ENCODE measurements at regions not wholly inside any gene's neighbourhood (a gene's known extent, or its start where the extent isn't known, plus 50 kb on each side); places are given as distances from the start of the nearest gene placed in this dataset.

GRCh38 chr17:79528592-79529125 lies 82.2 kb downstream of the RBFOX3 start:
- in situ Hi-C loops (cut with HindIII; ENCODE audit: low sequenced_read_pairs), result no loop called here
- no peak for DNase-seq (ENCODE audit: low read depth, low spot score)
- no peak for TF ChIP-seq CTCF (IDR thresholded peaks at IDR 0.05; ENCODE audit: low read depth, low read length)
- no peak overlapping the region for H3K4me3 ChIP-seq (ENCODE audit: low read depth, low read length)

- in situ Hi-C loops (cut with HindIII; ENCODE audit: low sequenced_read_pairs), result no loop called here
- no peak for TF ChIP-seq CTCF (IDR thresholded peaks at IDR 0.05; ENCODE audit: low read depth, low read length)
- DNase-seq (ENCODE audit: low read depth, low spot score), result no peak
- H3K4me3 ChIP-seq (ENCODE audit: low read depth, low read length), result no peak overlapping the region
Observed at GRCh38 chr17:79527306-79527705, 83.5 kb downstream of the RBFOX3 start.

GRCh38 chr17:79525793-79526677 lies 84.8 kb downstream of the RBFOX3 start:
- in situ Hi-C loops (cut with HindIII; ENCODE audit: low sequenced_read_pairs), result no loop called here
- no peak for DNase-seq (ENCODE audit: low read depth, low spot score)
- no peak for TF ChIP-seq CTCF (IDR thresholded peaks at IDR 0.05; ENCODE audit: low read depth, low read length)
- no peak overlapping the region for H3K4me3 ChIP-seq (ENCODE audit: low read depth, low read length)

GRCh38 chr17:79524213-79525187 lies 86.4 kb downstream of the RBFOX3 start:
- no peak overlapping the region for H3K4me3 ChIP-seq (ENCODE audit: low read depth, low read length)
- in situ Hi-C loops (cut with HindIII; ENCODE audit: low sequenced_read_pairs), result no loop called here
- no peak for DNase-seq (ENCODE audit: low read depth, low spot score)
- TF ChIP-seq CTCF (IDR thresholded peaks at IDR 0.05; ENCODE audit: low read depth, low read length), result no peak

- in situ Hi-C loops (cut with HindIII; ENCODE audit: low sequenced_read_pairs), result no loop called here
- TF ChIP-seq CTCF (IDR thresholded peaks at IDR 0.05; ENCODE audit: low read depth, low read length), result no peak
- no peak overlapping the region for H3K4me3 ChIP-seq (ENCODE audit: low read depth, low read length)
- no peak for DNase-seq (ENCODE audit: low read depth, low spot score)
Observed at GRCh38 chr17:79522414-79522813, 88.4 kb downstream of the RBFOX3 start.

- no peak for TF ChIP-seq CTCF (IDR thresholded peaks at IDR 0.05; ENCODE audit: low read depth, low read length)
- no peak for DNase-seq (ENCODE audit: low read depth, low spot score)
- in situ Hi-C loops (cut with HindIII; ENCODE audit: low sequenced_read_pairs), result no loop called here
- H3K4me3 ChIP-seq (ENCODE audit: low read depth, low read length), result no peak overlapping the region
Observed at GRCh38 chr17:79521225-79521624, 89.6 kb downstream of the RBFOX3 start.
